GM13976 (cell line): ENCODE measurements at regions not wholly inside any gene's neighbourhood (a gene's known extent, or its start where the extent isn't known, plus 50 kb on each side); places are given as distances from the start of the nearest gene placed in this dataset.
"Not testable (repeated sequence)": the region's sequence is repeated elsewhere in the genome, so short reads cannot be mapped to it uniquely, and the experiment has no call there.

Experiments
- DNase-seq: peaks from one replicate; pipeline ENCODE4 v3.0.0; 2012; ENCODE audit warnings: low spot score
- in situ Hi-C: fragments of 300-500 bp; cut with MboI; formaldehyde crosslinking; loops from one replicate; pipeline ENCODE4 v1.12.0; 2022; ENCODE audit warnings: low sequenced_read_pairs, mixed read lengths, inconsistent platforms; ENCODE audit not compliant: unreplicated experiment
- TF ChIP-seq, protein P1 (sequence below): IDR thresholded peaks from 2 replicates; pipeline ENCODE4 v1.5.1; 2012; ENCODE audit warnings: borderline replicate concordance, mild to moderate bottlenecking; ENCODE audit not compliant: insufficient read depth; ENCODE audit errors: extremely low read depth, missing control alignments, control extremely low read depth

DNA sequence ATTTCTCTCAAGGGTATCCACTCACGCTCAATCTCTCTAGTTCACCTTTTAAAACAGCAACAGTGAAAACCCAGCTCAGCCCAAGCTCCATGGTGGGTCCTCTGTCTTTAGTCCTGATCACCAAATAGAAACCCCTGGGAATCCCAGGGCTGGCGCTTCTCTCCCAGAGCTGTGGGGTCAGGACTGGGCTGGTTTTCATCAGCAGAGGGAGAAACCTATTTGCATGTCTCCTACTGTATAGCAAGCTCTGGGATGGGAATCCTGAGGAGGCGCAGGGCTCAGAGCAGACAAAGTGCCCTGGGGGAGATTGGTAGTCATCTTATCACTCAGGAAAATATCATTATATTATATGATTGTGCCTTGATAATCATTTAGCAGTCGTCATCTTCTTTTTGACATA is 843.1 kb downstream of the TMEM121 start:
- DNase-seq, in situ Hi-C loops: not testable (repeated sequence)

DNA sequence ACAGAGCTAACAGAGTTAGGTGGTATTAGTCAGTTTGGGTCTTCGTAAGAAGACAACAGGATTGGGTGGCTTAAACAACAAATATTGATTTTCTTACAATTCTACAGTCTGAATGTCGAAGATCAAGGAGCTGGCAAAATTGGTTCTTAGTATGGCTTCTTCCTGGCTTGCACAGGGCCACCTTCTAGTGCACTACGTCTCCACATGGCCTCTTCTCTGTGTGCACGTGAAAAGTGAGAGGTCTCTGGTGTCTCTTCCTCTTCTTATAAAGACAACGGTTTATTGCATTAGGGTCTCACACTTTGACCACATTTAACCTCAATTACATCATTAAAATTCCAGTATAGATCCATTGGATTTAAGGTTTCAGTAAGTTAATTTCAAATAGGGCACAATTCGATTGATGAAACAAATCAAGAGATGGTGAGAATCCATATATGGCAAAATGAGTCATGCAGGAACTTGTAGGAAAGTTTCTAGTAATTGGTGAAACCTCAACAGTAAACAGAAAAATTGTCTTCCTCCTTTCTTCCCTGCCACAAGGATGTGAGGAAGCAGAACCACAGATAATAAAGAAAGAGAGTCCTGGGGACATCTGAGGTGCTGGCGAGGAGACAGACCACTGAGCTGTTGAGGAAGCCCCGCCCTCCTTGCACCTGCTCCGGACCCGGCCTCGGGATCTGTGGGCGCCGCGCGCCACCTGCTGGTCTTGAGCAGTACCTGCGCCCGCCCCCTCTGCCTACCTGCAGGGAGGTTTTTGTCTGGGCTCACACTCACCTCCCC is 846.7 kb downstream of the TMEM121 start:
- peak; percentile 84 for DNase-seq
- in situ Hi-C loops = no loop called here

DNA sequence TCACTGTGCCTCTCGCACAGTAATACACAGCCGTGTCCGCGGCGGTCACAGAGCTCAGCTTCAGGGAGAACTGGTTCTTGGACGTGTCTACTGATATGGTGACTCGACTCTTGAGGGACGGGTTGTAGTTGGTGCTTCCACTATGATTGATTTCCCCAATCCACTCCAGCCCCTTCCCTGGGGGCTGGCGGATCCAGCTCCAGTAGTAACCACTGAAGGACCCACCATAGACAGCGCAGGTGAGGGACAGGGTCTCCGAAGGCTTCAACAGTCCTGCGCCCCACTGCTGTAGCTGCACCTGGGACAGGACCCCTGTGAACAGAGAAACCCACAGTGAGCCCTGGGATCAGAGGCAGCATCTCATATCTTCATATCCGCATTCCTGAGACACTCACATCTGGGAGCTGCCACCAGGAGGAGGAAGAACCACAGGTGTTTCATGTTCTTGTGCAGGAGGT is 847.3 kb downstream of the TMEM121 start:
- DNase-seq, in situ Hi-C loops: not testable (repeated sequence)

More for the DNA sequence above, 846.7 kb downstream of the TMEM121 start:
- TF ChIP-seq, protein P1, sequence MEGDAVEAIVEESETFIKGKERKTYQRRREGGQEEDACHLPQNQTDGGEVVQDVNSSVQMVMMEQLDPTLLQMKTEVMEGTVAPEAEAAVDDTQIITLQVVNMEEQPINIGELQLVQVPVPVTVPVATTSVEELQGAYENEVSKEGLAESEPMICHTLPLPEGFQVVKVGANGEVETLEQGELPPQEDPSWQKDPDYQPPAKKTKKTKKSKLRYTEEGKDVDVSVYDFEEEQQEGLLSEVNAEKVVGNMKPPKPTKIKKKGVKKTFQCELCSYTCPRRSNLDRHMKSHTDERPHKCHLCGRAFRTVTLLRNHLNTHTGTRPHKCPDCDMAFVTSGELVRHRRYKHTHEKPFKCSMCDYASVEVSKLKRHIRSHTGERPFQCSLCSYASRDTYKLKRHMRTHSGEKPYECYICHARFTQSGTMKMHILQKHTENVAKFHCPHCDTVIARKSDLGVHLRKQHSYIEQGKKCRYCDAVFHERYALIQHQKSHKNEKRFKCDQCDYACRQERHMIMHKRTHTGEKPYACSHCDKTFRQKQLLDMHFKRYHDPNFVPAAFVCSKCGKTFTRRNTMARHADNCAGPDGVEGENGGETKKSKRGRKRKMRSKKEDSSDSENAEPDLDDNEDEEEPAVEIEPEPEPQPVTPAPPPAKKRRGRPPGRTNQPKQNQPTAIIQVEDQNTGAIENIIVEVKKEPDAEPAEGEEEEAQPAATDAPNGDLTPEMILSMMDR = peak; percentile 88

DNA sequence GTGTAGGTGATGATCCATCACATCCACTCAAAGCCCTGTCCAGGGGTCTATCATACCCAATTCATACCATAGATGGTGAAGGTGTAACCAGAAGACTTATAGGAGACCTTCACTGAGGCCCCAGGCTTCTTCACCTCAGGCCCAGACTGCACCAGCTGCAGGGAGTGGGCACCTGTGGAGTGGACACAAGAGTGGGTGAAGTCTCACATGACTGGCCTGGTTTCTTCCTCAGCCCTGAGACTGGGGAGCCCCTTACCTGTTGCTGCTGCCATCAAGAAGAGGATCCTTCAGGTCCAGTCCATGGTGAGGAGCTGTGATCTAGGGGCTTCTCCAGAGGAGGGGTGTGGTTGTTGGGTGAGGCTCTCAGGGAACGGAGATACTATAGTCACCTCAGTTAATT is 851.0 kb downstream of the TMEM121 start:
- no peak for DNase-seq
- in situ Hi-C loops = no loop called here
- TF ChIP-seq, protein P1 = no peak

DNA sequence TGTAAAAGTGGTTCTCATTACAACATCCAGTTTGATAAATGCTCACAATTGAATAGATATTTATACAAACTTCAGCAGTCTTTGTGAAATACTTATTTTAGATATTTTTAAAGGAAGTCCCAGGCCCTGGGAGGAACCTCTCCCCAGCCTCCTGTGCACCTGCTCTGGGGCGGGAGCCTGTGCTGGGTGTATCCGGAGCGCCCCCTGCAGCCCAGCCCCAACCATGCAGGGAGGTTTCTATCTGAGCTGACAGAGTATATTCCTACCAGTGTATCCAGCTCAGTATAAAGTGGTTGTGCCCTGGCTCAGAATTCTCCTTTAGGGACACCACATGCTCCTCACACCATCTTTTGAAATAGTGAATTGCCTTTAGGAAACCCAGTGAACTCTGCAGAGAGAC is 851.8 kb downstream of the TMEM121 start:
- peak; percentile 33 for DNase-seq
- TF ChIP-seq, protein P1 = peak; percentile 53
- in situ Hi-C loops = no loop called here

DNA sequence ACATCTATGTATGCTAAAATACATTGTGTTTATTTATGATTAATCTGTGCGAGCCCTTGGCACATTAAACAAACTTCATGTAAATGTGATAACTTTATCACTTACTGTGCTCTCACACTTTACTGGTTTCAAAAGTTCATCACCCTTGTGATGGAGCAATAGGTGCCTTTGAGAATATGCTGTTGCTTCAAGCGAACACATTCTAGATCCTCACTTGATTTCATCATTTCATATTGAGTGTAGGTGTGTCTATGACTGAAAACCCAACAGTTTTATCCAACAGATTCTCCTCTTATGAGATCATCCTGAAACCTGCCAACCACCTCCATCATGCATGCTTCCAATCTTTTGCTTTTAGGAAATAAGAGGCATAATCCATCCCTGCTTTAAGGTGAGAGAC is 854.4 kb downstream of the TMEM121 start:
- no peak for DNase-seq
- in situ Hi-C loops = no loop called here
- TF ChIP-seq, protein P1 = no peak

DNA sequence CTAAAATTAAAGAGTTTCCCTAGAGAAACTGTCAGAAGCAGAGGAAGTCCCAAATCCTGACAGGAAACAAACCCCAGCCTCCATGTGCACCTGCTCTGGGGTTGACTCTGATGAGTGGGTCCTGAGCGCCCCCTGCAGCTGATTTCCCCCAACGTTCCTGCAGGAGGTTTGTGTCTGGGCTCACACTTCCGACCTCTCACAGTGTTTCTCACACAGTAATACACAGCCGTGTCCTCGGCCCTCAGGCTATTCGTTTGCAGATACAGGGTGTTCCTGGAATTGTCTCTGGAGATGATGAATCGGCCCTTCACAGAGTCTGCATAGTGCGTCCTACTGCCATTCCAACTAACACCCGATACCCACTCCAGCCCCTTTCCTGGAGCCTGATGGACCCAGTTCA is 862.8 kb downstream of the TMEM121 start:
- DNase-seq, in situ Hi-C loops: not testable (repeated sequence)

DNA sequence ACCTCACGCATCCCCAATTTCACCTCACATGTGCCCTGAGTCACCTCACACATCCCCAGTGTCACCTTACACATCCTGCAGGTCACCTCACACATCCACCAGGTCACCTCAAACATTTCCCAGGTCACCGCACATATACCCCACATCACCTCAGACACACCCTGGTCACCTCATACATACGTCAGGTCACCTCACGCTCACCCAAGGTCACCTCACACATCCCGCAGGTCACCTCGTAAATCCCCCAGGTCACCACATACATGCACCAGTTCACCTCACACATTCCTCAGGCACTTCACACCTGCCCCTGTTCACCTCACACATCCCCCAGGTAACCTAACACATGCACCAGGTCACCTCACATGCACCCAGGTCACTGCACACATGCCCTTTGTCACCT is 864.0 kb downstream of the TMEM121 start:
- TF ChIP-seq, protein P1 = no peak
- DNase-seq = no peak
- in situ Hi-C loops = no loop called here
